HG03460 (cell line): ENCODE measurements at regions not wholly inside any gene's neighbourhood (a gene's known extent, or its start where the extent isn't known, plus 50 kb on each side); places are given as distances from the start of the nearest gene placed in this dataset.

Experiments
- ATAC-seq: cut with Tn5 transposase; IDR thresholded peaks from one replicate; pipeline ENCODE4 v1.9.1; 2021; ENCODE audit not compliant: unreplicated experiment

- no peak for ATAC-seq
These were observed 67.7 kb upstream of the GCM1 start for GRCh38 chr6:53216301-53216700.

DNA sequence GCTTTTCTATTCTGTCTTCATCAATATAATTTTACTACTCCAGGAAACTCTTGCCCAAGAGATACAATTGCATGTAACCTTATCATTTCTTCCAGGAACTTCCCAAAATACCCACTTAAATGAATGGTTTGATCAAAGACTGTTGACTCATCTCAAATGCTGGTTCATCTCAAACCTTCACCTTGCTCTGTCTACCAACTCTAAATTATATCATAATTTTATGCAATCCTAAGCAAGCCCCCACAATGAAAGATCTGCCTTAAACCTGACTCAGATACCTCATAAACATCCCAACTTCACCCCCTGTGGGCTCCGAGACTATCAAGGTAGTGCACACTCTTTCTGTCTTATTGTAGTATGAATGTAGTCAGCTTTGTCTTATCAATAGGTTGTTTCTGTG lies 65.5 kb upstream of the GCM1 start:
- no peak for ATAC-seq

DNA sequence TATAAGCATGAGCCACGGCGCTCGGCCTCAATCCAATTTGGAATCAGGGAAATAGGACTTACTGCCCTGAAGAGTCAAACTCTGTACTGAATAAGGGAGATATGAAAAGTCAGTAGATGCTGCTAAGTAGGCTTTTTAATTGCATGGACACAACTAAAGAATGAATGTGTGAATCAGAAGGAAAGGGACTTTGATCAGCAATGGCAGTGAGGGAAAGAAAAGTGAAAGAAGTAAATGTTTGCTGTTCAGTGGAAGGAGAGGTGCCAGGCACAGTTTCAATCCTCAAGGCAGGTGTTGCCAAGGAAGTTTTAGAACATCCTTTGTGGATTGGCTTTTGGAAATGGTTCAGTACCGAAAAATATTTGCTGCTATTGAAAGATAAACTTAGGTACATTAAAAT lies 62.2 kb upstream of the GCM1 start:
- no peak for ATAC-seq

- no peak for ATAC-seq
These were observed 61.0 kb upstream of the GCM1 start for GRCh38 chr6:53209681-53210080.

DNA sequence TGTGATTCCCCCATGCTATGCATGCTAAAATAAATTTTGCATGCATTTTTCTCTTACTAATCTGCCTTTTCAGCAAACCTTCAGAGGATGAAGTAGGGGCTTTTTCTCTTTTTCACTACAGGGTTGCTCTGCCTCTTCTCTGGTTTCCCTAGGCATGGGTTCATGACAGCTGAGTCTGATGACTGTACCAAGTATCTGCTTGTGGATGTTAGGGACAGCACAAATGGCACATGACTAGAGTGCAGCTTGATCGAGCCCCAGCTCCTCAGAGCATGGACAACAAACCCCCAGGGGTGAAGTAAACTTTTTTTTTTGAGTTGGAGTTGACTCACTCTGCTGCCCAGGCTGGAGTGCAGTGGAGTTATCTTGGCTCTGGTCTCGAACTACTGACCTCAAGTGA lies 57.1 kb upstream of the GCM1 start:
- no peak for ATAC-seq

- ATAC-seq: no peak
These were observed 54.8 kb upstream of the GCM1 start for GRCh38 chr6:53203483-53203882.

DNA sequence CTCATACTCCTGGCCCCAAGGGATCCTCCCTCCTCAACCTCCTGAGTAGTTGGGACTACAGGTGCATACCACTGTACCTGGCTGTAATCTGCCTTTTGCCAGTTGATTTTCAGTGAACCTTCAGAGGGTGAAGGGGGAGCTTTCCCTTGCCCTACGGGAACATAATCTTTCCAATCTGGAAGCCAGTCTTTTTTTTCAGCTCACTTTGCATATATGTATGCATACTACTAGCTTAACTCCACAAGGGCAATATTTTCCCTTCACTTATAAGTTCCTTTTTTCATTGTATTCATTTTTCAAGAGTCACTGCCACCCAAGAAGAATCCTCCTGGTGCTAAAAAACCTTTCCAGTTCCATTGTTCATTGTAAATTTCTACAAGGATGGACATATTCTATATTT lies 53.4 kb upstream of the GCM1 start:
- ATAC-seq: no peak

DNA sequence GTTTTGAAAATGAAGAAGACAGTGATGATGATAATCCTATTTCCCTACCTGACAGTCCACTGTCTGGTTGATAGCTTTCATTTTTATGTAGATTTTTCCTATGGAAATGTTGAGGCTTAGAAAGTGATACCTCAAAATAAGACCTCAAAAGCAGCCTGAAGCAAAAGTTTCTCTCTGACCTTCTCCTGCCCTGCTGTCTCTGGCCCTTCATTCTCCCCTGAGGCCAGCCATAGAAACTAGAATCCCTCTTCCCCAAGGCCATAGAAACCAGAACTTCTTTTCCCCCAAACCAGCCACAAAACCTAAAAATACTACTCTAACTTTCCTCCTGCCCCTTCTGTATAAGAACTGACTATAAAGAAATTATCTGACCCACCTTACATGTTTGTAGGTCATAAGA lies 52.6 kb upstream of the GCM1 start:
- no peak for ATAC-seq

- ATAC-seq: no peak
These were observed 51.1 kb upstream of the GCM1 start for GRCh38 chr6:53199765-53200164.

DNA sequence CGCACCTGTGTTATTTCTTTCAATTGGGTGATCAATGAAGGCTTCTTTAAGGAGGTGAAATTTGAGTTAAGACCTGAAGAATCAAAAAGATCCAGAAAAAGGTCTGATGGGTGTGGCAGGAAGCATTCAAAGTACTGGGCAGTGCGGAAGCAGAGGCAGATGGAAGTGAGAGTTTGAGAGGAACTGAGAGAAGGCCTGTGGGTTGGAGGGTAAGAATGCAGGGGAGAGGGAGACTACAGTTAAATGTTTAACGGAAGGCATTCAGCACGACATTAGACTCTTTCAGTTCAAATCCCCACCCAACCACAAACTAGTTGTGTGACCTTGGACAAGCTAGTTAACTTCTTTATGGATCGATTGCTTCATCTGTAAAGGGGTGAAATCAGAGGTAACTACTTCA lies 50.5 kb upstream of the GCM1 start:
- peak; percentile 98 for ATAC-seq
